Esophagus (tissue), 2 donors: ENCODE measurements at regions not wholly inside any gene's neighbourhood (a gene's known extent, or its start where the extent isn't known, plus 50 kb on each side); places are given as distances from the start of the nearest gene placed in this dataset.

Source experiments
- H3K27ac ChIP-seq, 2 donors: one replicate each; pipeline ENCODE4 v1.5.1; 2013; ENCODE audit warnings: low read depth in 2 of 2, mild to moderate bottlenecking in 2 of 2, inconsistent platforms in 1 of 2, low read length in 1 of 2, moderate library complexity in 1 of 2
- H3K27me3 ChIP-seq, 2 donors: one replicate each; pipeline ENCODE4 v1.6.1; 2013; ENCODE audit warnings: low read length in 2 of 2, control low read depth in 1 of 2, mild to moderate bottlenecking in 1 of 2; ENCODE audit not compliant: insufficient read depth in 2 of 2, control insufficient read depth in 1 of 2
- H3K36me3 ChIP-seq, 2 donors: one replicate each; pipeline ENCODE4 v1.6.1; 2013; ENCODE audit warnings: low read length in 1 of 2; ENCODE audit not compliant: control insufficient read depth in 2 of 2, insufficient read depth in 2 of 2
- H3K4me1 ChIP-seq, 2 donors: one replicate each; pipeline ENCODE4 v1.6.1; 2013; ENCODE audit warnings: low read length in 1 of 2; ENCODE audit not compliant: control insufficient read depth in 2 of 2, insufficient read depth in 2 of 2
- H3K4me3 ChIP-seq, 2 donors: one replicate each; pipeline ENCODE4 v1.5.1; 2013; ENCODE audit warnings: low read length in 2 of 2, mild to moderate bottlenecking in 2 of 2, low read depth in 1 of 2, moderate library complexity in 1 of 2
- H3K9me3 ChIP-seq, 2 donors: one replicate each; pipeline ENCODE4 v1.6.1; 2013; ENCODE audit warnings: mild to moderate bottlenecking in 2 of 2, low read depth in 1 of 2, low read length in 1 of 2, moderate library complexity in 1 of 2; ENCODE audit not compliant: control insufficient read depth in 2 of 2, insufficient read depth in 1 of 2
- WGBS, 2 donors: extraction: QIAGEN DNeasy Blood & Tissue Kit; methylation state at CpG; one replicate each; pipeline ENCODE4 v1.1.7; 2013; 5-methylcytosine and 5-hydroxymethylcytosine counted together
- donor health status: healthy with polysubstance abuse.
- donor health status: Bipolar disorder and iron deficiency.

- Histone ChIP-seq H3K27me3 (no peaks in the 10 kb centered on the region), H3K36me3 (no peaks in the 10 kb centered on the region), H3K9me3 (no peaks in the 10 kb centered on the region), H3K27ac (no peak overlapping the region), H3K4me3 (no peak overlapping the region), H3K4me1 (no peaks in the 10 kb centered on the region)
- 91 to 92% methylated on average over 4 of the region's 4 CpGs for WGBS, 2 donors
Measured at GRCh38 chr15:96424674-96425073, 94.2 kb downstream of the NR2F2 start.

GRCh38 chr15:96428742-96429141 is 98.2 kb downstream of the NR2F2 start:
- no peaks in the 10 kb centered on the region for H3K4me1 ChIP-seq
- H3K27ac ChIP-seq, result no peak overlapping the region
- H3K27me3 ChIP-seq, result no peaks in the 10 kb centered on the region

GRCh38 chr15:96431786-96432185 is 101.3 kb downstream of the NR2F2 start:
- WGBS, 2 donors, result 73 to 75% methylated on average over 5 of the region's 5 CpGs
- no peaks in the 10 kb centered on the region for H3K36me3 ChIP-seq
- no peak overlapping the region for H3K4me3 ChIP-seq
- no peaks in the 10 kb centered on the region for H3K4me1 ChIP-seq
- H3K27ac ChIP-seq, result no peak overlapping the region
- no peaks in the 10 kb centered on the region for H3K9me3 ChIP-seq
- H3K27me3 ChIP-seq, result no peaks in the 10 kb centered on the region

More at GRCh38 chr15:96428742-96429141, 98.2 kb downstream of the NR2F2 start:
- H3K4me3 ChIP-seq, result no peak overlapping the region
- H3K9me3 ChIP-seq, result no peaks in the 10 kb centered on the region
- no peaks in the 10 kb centered on the region for H3K36me3 ChIP-seq

- Histone ChIP-seq H3K9me3 (no peaks in the 10 kb centered on the region), H3K27ac (no peak overlapping the region), H3K4me1 (no peaks in the 10 kb centered on the region), H3K4me3 (no peak overlapping the region), H3K36me3 (no peaks in the 10 kb centered on the region), H3K27me3 (no peaks in the 10 kb centered on the region)
- WGBS, 2 donors, result 73 to 83% methylated on average over 4 of the region's 4 CpGs
Measured at GRCh38 chr15:96435022-96435421, 104.5 kb downstream of the NR2F2 start.

- no peaks in the 10 kb centered on the region for H3K36me3 ChIP-seq
- H3K9me3 ChIP-seq, result no peaks in the 10 kb centered on the region
- no peaks in the 10 kb centered on the region for H3K27me3 ChIP-seq
- H3K27ac ChIP-seq, result no peak overlapping the region
- no peaks in the 10 kb centered on the region for H3K4me1 ChIP-seq
- H3K4me3 ChIP-seq, result no peak overlapping the region
- 88 to 94% methylated on average over 3 of the region's 3 CpGs for WGBS, 2 donors
Measured at GRCh38 chr15:96435841-96436240, 105.3 kb downstream of the NR2F2 start.

- Histone ChIP-seq H3K36me3 (no peaks in the 10 kb centered on the region), H3K4me3 (no peak overlapping the region), H3K27ac (no peak overlapping the region), H3K27me3 (no peaks in the 10 kb centered on the region), H3K9me3 (no peaks in the 10 kb centered on the region), H3K4me1 (no peaks in the 10 kb centered on the region)
- WGBS, 2 donors, result 76 to 80% methylated on average over 4 of the region's 4 CpGs
Measured at GRCh38 chr15:96440978-96441377, 110.5 kb downstream of the NR2F2 start.

GRCh38 chr15:96442076-96442475 is 111.6 kb downstream of the NR2F2 start:
- H3K9me3 ChIP-seq, result no peaks in the 10 kb centered on the region
- H3K4me1 ChIP-seq, result no peaks in the 10 kb centered on the region
- H3K4me3 ChIP-seq, result no peak overlapping the region
- 92 to 94% methylated on average over 18 of the region's 18 CpGs for WGBS, 2 donors
- no peak overlapping the region for H3K27ac ChIP-seq
- no peaks in the 10 kb centered on the region for H3K36me3 ChIP-seq
- H3K27me3 ChIP-seq, result no peaks in the 10 kb centered on the region

- no peak overlapping the region for H3K27ac ChIP-seq
- no peaks in the 10 kb centered on the region for H3K27me3 ChIP-seq
- H3K4me1 ChIP-seq, result no peaks in the 10 kb centered on the region
- H3K9me3 ChIP-seq, result no peaks in the 10 kb centered on the region
- H3K36me3 ChIP-seq, result no peaks in the 10 kb centered on the region
- WGBS, 2 donors, result 59 to 67% methylated on average over 3 of the region's 3 CpGs
- no peak overlapping the region for H3K4me3 ChIP-seq
Measured at GRCh38 chr15:96444865-96445264, 114.4 kb downstream of the NR2F2 start.

GRCh38 chr15:96448923-96449322 is 118.4 kb downstream of the NR2F2 start:
- Histone ChIP-seq H3K4me1 (no peaks in the 10 kb centered on the region), H3K27ac (no peak overlapping the region), H3K27me3 (no peaks in the 10 kb centered on the region), H3K9me3 (no peaks in the 10 kb centered on the region), H3K4me3 (no peak overlapping the region), H3K36me3 (no peaks in the 10 kb centered on the region)
- 40 to 44% methylated on average over 7 of the region's 7 CpGs for WGBS, 2 donors

GRCh38 chr15:96457841-96458240 is 127.3 kb downstream of the NR2F2 start:
- Histone ChIP-seq H3K27ac (no peak overlapping the region), H3K9me3 (no peaks in the 10 kb centered on the region), H3K36me3 (no peaks in the 10 kb centered on the region), H3K4me3 (no peak overlapping the region), H3K27me3 (no peaks in the 10 kb centered on the region), H3K4me1 (no peaks in the 10 kb centered on the region)
- WGBS, 2 donors, result 64 to 71% methylated on average over 3 of the region's 3 CpGs
